ENCODE measurements at regions not wholly inside any gene's neighbourhood (a gene's known extent, or its start where the extent isn't known, plus 50 kb on each side); places are given as distances from the start of the nearest gene placed in this dataset.

DNA sequence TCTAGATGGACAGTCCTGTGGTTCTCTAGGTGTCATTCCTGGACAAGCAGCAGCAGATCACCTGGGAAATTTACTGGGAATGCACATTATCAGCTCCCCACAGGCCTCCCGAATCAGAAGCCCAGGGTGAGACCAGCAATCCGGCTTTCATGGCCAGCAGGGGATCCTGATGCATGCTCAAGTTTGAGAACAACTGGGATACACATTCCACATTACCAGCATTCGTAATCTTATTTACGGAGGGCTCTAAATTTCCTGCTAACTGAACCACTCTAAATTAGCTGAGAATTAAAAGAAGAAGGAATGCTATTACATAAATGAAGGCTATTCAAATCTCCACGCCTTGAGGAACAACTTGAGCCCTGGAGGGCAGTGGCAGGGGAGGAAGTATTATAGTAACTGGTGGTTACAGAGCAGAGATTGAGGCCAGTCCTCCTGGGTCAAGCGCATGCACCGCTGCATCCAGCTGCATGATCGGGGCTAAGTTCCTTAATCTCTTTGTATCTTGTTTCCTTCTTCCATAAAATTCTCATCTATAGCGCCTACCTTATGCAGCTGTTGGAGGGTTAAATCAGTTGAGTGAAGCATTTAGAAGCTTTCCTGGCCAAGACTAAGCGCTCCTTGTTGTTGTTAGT, 403.7 kb downstream of the CDH26 start:
- TF ChIP-seq POLR2A (IDR thresholded peaks at IDR 0.05) (no peak), POLR2AphosphoS5 (IDR thresholded peaks at IDR 0.05) (no peak)
- TF ChIP-seq, protein P1, sequence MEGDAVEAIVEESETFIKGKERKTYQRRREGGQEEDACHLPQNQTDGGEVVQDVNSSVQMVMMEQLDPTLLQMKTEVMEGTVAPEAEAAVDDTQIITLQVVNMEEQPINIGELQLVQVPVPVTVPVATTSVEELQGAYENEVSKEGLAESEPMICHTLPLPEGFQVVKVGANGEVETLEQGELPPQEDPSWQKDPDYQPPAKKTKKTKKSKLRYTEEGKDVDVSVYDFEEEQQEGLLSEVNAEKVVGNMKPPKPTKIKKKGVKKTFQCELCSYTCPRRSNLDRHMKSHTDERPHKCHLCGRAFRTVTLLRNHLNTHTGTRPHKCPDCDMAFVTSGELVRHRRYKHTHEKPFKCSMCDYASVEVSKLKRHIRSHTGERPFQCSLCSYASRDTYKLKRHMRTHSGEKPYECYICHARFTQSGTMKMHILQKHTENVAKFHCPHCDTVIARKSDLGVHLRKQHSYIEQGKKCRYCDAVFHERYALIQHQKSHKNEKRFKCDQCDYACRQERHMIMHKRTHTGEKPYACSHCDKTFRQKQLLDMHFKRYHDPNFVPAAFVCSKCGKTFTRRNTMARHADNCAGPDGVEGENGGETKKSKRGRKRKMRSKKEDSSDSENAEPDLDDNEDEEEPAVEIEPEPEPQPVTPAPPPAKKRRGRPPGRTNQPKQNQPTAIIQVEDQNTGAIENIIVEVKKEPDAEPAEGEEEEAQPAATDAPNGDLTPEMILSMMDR (IDR thresholded peaks at IDR 0.05) = no peak

Data from stomach (tissue), 4 donors.